ENCODE measurements at regions not wholly inside any gene's neighbourhood (a gene's known extent, or its start where the extent isn't known, plus 50 kb on each side); places are given as distances from the start of the nearest gene placed in this dataset.
"Not testable (repeated sequence)": the region's sequence is repeated elsewhere in the genome, so short reads cannot be mapped to it uniquely, and the experiment has no call there.

DNA sequence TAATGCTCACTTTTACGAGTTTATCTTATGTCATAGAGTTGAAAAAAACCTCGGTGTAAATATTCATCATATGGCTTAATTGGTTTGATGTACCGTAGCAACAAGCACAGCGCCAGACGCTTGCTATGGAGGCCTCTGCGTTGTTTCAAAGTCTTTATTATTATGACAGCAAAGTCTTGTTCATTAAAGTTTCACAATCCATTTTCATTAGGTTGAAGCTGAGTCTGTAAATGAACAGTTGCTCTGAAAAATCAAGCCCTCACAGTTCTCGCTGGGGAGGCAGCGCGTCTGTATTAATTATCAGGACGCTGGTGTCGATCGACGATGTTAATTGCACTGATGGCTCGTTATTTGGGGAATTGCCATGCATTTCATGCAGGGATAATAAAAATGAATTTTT, 185.6 kb downstream of the INSC start:
- no peak for DNase-seq (ENCODE audit: low read depth)

DNA sequence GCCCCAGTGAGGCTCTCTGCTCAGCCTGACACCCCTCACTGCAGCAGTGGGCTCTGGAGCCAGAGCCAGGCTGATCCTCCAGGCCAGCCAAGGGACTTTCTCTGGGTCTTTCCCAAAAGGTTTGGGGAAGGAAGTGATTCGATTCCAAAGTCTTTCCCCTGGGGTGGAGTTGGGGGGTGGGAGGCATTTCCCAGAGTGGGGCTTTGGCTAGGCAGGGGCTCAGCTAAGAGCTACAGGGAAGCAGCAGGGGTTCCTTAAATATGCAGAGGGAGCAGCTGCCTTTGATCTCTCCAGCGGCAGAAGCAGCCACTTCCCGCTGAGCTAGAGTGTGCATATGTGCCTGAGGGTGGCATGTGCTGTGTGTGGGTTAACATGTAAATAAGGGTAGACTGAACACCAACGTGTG, 192.9 kb downstream of the INSC start:
- DNase-seq (ENCODE audit: low read depth) = no peak

DNA sequence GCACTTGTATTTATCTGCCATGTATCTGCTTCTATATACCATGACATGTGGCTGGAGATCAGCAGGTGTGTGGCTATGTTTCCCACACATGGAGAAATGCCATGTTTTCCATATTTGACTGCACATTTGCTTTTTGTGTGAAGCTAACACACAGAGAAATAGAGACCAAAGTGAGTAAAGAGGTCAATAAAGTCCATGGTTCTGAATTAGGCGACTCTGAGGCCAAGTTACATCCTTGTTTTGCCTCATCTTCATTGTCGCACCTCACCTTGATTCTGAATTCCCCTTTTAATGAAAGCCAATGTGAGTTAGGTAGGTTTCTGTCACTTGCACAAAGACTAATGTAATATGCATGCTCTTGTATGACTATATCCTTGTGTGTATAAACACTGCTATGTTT, 194.1 kb downstream of the INSC start:
- no peak for DNase-seq (ENCODE audit: low read depth)

DNA sequence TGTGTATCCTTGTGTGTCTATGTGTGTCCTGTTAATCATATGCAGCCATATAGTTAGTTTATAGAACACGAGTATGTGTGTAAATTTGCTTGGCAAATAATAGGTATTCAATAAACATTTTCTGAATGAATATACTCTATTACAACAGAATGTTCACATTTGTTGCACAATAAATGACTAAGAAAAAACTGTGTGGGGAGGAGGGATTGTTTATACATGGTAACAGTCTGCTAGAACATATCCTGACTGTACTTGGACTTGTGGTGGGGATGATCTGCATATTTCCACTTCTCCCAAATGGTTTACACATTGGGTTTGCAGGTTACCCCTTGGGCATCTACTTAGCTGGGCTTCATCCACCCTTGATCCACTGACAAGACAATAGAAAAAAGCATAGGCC, 194.6 kb downstream of the INSC start:
- no peak for DNase-seq (ENCODE audit: low read depth)

DNA sequence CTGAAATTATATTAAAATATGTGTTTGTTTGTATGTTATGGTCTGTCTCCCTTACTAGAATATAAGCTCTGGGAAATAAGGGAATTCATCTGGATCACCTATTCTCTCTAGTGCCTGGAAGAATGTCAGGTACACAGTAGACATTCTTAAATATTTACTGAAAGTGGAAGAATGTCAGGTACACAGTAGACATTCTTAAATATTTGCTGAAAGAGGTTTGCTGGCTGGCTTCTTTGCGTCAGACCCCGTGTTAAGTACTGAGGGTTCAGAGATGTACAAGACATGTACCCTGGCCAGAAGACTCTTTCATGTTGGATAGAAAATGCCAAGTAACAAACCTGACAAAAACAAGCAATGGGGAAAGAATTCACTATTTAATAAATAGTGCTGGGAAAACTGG, 199.1 kb downstream of the INSC start:
- DNase-seq (ENCODE audit: low read depth) = no peak

DNA sequence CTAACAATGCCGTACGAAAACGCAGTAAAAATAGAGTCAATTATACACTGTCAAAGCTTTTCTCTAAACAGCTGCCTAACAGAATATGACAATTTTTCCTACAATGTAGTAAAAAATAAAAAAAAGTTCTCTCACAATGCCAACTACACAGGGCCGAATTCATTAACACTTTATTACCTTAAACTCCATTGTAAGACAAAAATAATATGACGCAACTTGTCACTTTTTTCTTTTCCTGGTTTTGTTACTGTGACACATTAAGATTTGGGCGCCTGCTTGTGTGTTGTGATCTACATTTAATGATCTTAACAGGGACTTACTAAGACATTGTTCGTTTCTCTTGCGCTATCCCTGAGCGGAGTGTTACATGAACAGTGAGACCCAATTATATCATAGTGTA, 204.1 kb downstream of the INSC start:
- no peak for DNase-seq (ENCODE audit: low read depth)

DNA sequence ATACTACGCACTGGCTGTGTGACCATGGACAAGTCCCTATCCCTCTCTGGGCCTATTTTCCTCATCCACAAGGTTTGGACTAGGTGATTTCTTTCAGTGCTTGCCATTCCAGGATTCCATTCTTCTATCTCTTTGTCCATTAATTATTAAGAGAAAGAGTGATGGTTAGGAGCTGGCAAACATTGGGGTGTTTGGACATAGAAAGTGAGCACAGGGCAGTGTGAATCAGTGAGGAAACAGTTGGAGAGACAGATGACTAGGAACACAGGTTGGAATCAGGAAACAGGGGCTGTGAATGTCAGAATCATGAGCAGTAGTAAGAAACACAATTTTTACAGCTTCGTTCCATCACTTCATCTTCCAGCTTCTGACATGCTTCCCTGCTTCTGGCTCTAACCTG, 211.8 kb downstream of the INSC start:
- no peak for DNase-seq (ENCODE audit: low read depth)

GRCh38 chr11:15327786-15328231, 213.1 kb downstream of the INSC start:
- DNase-seq (ENCODE audit: low read depth) = peak; percentile 23

DNA sequence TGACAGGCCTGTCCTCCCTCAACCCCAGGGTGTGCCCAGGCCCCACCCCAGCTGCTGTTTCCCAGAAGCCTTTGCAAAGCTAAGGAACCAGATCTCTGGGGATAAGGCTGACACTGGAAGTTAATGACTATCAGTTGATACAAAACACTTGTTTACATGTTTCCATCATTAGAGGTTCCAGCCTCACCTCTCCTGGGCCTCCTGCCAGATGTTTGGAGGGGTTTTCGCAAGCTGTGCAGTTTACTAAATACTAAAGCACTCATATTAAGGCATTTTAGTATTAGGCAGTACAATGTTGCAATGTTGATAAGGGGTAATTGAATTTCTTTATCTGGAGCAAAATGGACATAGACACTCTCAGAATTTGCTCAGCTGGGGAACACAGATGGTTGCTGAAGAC, 218.7 kb downstream of the INSC start:
- DNase-seq (ENCODE audit: low read depth) = no peak

GRCh38 chr11:15334766-15335165, 220.0 kb downstream of the INSC start:
- no peak for DNase-seq (ENCODE audit: low read depth)

DNA sequence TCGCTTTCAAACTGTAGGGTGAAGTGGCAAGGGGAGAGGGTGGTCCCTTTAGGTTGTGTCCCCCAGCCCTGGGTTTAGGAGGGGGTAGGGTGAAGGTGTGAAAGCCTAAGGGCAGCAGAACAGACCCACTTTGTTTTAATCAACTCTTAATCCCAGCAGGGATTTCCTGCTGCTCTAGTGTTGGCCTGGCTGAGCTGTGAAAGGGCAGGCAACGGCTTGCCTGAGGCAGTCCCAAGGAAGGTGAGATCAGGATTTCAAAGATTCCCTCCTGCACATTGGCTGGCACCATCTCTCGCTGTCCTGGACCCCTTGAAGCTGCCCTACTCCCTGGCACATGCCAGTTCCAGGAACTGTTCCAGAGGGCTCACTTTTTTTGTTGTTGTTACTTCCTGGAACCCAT, 221.3 kb downstream of the INSC start:
- DNase-seq (ENCODE audit: low read depth) = no peak

DNA sequence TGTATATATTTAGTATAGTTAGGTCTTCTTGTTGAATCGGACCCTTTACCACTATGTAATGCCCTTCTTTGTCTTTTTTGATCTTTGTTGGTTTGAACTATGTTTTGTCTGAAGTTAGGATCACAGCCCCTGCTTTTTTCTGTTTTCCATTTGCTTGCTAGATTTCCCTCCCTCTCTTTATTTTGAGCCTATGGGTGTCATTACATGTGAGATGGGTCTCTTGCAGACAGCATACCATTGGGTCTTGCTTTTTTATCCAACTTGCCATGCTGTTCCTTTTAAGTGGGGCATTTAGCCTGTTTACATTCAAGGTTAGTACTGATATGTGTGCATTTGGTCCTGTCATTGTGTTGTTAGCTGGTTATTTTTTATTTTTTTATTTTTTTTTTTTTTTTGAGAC, 224.6 kb downstream of the INSC start:
- DNase-seq (ENCODE audit: low read depth) = no peak

DNA sequence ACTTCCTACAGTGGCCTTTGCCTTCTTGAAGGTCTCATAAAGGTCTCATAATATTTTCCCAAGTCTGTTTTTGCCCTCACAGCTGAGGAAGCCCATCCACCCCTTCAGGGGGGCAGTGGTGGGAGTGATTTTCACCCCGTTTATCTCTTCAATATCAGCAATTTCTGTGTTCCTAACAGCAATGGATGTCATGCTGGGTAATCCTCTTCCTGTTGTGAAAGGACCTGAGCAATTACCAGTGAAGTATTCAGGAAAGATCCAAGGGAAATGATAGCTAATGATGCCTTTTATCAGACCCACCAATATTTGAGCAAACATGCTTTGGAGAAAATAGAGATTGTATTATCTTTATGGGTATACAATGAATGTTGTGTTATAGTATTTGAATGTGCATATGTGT, 226.9 kb downstream of the INSC start:
- DNase-seq (ENCODE audit: low read depth) = no peak

DNA sequence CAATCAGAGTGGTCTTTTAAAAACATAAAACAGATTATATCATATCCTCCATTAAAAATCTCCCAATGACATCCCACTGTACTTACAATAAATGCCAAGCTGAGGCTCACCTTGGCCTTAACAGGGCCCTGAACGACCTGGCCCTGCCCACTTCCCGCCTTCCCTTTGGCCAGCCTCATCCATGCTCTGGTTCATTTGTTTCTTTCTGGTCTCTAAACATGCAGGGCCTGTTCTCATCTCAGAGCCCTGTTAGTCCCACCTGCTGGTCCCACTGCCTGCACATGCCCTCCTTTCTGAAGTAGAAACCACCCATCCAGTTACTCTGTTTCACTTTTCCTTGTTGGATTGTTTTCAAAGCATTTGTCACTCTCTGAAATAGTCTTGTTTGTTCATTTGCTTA, 227.4 kb downstream of the INSC start:
- DNase-seq (ENCODE audit: low read depth) = no peak

DNA sequence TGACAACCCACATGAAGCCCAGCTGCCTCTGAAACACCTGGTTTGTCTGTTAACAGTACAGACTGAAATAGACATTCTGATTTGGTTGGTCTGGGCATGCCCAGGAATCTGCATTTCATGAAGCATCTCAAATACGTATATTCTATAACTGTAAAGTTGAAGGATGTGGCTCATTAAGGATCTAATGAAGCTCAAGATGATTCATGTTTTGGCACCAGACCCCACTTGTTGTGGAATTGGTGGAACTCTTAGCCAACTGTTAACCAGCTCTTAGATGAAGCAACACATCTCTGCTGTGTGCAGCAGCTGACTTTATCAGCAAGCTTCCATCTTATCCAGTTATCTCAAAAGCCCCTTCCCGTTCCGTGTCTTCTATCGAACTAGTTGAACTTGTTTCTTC, 232.2 kb downstream of the INSC start:
- DNase-seq (ENCODE audit: low read depth) = no peak

DNA sequence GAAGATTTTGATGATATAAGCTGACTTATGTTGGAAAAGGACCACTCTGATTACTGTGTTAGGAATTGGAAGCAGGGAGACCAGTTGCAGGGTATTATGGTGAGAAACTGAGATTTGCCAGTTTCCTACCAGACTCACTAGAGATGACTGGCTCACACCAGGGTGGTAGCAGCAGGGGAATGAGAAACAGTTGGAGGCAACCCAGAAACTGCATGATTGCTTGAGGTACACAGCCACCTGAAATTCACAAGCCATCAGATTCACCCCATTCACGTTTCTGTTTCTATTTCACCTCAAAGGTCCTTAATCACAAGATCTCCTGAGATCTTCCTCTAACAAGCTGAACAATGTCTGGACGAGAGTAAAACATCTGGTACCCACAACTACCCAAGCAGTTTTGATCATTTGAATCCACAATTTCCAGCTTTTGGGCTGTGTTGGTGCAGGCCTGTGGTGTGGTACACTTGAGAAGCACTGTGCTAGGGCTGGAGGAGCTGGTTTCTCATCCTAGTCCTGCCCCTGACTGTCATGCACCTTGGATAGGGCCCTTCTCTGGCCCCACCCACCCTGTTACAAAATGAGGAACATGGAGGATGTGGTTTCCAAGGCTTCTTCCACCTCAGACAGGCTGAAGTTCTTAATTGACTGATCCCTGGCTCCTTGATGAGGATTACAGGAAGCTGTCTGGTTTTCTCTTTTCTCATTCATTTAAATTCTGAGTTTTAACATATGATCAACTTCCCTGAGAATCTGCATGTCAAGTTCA, 233.4 kb downstream of the INSC start:
- DNase-seq (ENCODE audit: low read depth) = no peak

- DNase-seq (ENCODE audit: low read depth) = no peak
Observed at GRCh38 chr11:15349413-15349812, 234.7 kb downstream of the INSC start.

DNA sequence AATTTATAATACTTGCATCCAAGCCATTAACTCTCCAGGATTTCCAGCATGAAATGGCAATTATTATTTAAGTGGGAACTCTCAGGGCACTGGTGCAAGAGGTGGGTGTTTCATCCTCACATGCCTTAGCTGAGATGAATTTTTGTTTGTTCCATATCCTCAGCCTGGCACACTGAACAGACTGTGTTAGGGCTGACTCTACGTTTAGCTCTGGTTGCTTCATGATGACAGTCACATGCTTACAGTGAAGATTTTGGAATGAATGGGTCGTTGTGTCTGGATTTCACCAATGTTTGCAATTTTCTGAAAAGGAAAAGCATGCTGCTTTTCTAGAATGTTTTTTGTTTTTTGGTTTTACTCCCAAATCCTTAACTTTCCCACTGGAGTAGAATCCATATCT, 246.6 kb downstream of the INSC start:
- no peak for DNase-seq (ENCODE audit: low read depth)

DNA sequence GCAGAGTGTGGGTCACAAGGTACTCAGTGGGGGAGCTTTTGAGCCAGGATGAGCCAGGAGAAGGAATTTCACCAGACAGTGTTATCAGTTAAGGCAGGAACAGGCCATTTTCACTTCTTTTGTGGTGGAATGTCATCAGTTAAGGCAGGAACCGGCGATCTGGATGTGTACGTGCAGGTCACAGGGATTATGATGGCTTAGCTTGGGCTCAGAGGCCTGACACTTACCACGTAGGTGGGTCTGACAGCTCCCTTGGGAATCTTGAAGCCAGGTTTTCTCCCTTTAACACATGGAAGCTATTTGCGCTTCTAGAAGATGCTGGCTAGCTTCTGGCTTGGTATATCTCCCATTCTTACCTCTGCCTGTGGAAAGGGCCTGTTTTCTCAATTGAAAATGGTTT, 250.6 kb downstream of the INSC start:
- DNase-seq (ENCODE audit: low read depth) = not testable (repeated sequence)

- DNase-seq (ENCODE audit: low read depth) = no peak
Observed at GRCh38 chr11:15367695-15368094, 253.0 kb downstream of the INSC start.

DNA sequence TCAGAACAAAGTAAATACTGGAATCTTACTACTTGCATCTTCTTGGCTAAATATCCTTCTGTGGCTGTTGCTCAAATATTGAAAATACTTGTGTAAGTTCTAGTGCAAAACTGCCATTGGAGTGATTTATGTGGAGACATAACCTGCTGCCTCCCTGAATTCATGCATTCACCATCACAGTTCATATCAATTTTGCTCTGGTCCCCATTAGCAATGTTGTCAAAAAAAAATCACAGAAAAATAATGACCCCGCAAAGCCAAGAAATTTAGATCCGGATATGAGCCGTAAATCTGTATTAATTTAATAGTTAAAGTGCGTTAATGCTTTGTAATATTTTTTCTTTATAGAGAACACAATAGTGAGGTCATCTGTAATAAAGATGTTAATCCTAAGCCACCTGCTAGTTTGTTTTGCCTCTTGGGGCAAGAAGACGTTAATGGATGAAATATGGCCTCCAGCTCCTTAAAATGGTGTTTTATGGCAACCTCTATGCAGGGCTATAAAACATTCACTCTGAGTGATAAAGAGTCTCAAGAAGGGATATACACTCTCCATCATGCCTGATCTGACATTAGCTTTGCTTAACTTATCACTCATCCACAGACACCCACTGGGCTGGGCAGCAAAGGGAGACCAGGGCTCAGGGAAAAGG, 255.9 kb downstream of the INSC start:
- no peak for DNase-seq (ENCODE audit: low read depth)

GRCh38 chr11:15371533-15371932, 256.8 kb downstream of the INSC start:
- DNase-seq (ENCODE audit: low read depth) = no peak

GRCh38 chr11:15374418-15374817, 259.7 kb downstream of the INSC start:
- DNase-seq (ENCODE audit: low read depth) = no peak

DNA sequence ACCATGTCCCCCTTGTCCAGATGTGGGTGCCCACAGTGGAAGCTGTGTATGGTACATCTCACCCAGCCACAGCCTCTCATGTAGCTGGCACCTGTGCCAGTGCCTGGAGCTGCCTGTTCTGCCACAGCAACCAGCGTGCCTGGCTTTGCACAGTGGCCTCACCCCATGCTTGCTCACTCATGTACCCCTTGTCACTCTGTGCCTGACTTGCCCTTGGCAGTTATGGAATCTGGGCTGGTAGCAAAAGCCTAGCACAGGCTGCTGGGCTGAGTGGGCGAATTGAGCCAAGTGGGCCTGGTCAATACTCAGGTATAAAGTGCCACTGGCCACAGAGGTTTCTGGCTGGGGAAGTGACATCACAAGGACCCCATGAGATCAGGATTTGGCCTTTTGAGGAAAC, 264.2 kb downstream of the INSC start:
- no peak for DNase-seq (ENCODE audit: low read depth)

Measured in RPMI7951 (cell line).